ENCODE measurements at regions not wholly inside any gene's neighbourhood (a gene's known extent, or its start where the extent isn't known, plus 50 kb on each side); places are given as distances from the start of the nearest gene placed in this dataset.

DNA sequence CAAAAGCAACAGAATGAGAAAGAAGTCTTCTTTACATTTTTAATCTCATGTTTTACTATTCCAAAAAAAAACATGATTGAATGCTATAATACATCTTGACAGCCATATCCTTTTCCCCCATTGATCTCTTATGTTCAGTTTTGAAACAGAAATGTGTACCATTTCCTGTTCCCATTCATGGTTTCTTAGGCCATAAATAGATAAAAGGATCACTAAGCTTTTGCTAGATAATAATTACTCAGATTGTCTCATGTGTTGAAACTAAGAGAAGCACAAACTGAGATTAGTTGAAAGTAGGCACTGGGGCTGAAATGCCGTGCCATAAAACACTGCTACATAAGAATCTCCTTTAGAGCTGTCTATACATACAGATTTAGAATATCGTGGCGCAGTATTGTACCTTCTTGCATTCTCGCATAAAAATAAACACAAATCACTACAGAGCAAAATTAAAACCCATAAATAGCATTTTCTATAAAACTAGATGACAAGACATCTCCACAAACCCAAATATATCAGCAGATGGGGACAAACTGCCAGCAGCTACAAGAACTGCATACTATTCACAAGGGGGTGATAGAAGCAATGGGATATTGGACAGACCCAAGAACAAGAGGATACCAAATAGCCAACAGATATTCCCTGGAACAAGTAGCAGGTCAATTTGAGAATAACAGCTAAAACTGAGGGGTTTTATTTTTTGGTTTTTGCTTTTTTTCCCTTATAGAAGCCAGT lies 405.3 kb upstream of the PRMT6 start:
- H3K27me3 ChIP-seq (replicated peaks; ENCODE audit: control insufficient read depth, insufficient read depth, low read length) = no peaks in the 10 kb centered on the region
- TF ChIP-seq, protein P1, sequence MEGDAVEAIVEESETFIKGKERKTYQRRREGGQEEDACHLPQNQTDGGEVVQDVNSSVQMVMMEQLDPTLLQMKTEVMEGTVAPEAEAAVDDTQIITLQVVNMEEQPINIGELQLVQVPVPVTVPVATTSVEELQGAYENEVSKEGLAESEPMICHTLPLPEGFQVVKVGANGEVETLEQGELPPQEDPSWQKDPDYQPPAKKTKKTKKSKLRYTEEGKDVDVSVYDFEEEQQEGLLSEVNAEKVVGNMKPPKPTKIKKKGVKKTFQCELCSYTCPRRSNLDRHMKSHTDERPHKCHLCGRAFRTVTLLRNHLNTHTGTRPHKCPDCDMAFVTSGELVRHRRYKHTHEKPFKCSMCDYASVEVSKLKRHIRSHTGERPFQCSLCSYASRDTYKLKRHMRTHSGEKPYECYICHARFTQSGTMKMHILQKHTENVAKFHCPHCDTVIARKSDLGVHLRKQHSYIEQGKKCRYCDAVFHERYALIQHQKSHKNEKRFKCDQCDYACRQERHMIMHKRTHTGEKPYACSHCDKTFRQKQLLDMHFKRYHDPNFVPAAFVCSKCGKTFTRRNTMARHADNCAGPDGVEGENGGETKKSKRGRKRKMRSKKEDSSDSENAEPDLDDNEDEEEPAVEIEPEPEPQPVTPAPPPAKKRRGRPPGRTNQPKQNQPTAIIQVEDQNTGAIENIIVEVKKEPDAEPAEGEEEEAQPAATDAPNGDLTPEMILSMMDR (IDR thresholded peaks at IDR 0.05; ENCODE audit: insufficient read depth, low read length, poor library complexity, severe bottlenecking) = no peak
- no peak overlapping the region for H3K4me3 ChIP-seq (replicated peaks; ENCODE audit: low read depth, low read length)
- peak; percentile 4 for DNase-seq (ENCODE audit: extremely low read depth, insufficient read length)
- no peaks in the 10 kb centered on the region for H3K36me3 ChIP-seq (ENCODE audit: control insufficient read depth, insufficient read depth, low read length)

DNA sequence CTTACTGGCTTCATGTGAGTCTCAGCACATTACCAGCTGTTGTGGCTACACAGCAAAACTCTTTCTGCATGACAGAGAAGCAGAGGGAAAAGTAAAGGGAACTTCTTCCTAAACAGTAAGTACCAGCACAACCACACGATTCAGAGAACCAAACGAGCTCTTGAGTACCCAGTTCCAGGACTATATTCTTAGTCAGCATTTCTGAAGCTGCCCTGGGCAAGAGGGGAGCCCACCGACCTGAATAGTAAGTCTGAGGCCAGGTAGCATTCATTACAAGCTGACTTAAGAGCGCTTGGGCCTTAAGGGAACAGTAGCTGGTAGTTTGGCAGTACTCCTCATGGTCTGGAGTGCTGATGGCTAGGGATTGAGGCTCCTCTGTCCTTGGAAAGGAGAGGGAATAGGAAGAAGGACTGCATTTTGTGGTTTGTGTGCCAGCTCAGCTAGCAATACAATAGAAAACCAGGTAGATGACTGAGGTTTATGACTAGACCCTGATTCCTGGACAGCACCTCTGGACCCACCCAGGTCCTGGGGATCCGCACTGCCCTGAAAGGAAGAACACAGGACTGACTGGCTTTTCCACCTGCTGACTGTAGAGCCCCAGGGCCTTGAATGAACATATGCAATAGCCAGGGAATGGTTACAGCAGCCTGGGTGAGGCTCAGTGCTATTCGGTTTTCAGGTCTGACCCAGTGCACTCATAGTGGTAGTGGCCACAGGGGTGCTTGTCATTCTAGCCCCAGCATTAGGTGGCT lies 396.8 kb upstream of the PRMT6 start:
- no peak for DNase-seq (ENCODE audit: extremely low read depth, insufficient read length)
- TF ChIP-seq, protein P1 (IDR thresholded peaks at IDR 0.05; ENCODE audit: insufficient read depth, low read length, poor library complexity, severe bottlenecking) = no peak
- Histone ChIP-seq H3K4me3 (replicated peaks; ENCODE audit: low read depth, low read length) (no peak overlapping the region), H3K27me3 (replicated peaks; ENCODE audit: control insufficient read depth, insufficient read depth, low read length) (no peaks in the 10 kb centered on the region), H3K36me3 (ENCODE audit: control insufficient read depth, insufficient read depth, low read length) (no peaks in the 10 kb centered on the region)

DNA sequence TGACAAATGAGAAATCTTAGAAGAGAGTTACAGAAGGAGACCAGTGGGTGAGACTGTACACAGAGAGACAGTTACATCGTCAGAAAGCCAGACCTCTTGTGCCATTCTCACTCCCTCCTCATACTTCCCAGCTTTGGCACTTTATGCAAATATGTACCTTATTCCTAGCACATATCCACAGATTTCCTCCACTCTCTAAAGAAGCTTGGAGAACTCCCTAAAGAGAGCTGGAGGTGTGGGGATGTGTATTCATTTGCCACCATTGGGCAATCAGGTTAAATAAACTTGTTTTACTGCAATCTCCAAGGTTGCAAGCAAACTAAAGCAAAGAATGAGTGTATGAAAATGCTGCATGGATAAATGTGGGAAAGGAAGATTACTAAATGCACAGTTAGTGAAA lies 380.9 kb upstream of the PRMT6 start:
- Histone ChIP-seq H3K27me3 (replicated peaks; ENCODE audit: control insufficient read depth, insufficient read depth, low read length) (no peaks in the 10 kb centered on the region), H3K36me3 (ENCODE audit: control insufficient read depth, insufficient read depth, low read length) (no peaks in the 10 kb centered on the region), H3K4me3 (replicated peaks; ENCODE audit: low read depth, low read length) (no peak overlapping the region)
- DNase-seq (ENCODE audit: extremely low read depth, insufficient read length) = no peak
- TF ChIP-seq, protein P1 (IDR thresholded peaks at IDR 0.05; ENCODE audit: insufficient read depth, low read length, poor library complexity, severe bottlenecking) = no peak

DNA sequence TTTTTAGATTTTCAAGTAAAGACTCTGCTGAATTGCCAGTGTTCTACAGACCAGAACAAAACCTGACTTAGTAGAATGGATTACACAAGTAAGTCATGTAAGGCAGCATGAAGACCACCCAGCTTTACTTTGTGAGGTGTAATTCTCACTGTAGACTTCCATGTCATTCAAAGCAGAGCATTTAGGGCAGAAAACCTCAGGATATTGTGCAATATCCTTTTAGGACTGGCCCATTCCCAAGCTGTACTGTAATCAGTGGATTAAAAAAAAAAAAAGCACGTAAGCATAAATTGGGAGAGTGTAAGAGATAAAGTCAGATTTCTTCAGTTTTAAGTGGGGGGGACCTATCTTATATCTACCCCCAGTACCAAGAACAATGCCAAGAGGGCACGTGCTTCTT lies 380.5 kb upstream of the PRMT6 start:
- TF ChIP-seq, protein P1 (IDR thresholded peaks at IDR 0.05; ENCODE audit: insufficient read depth, low read length, poor library complexity, severe bottlenecking) = no peak
- DNase-seq (ENCODE audit: extremely low read depth, insufficient read length) = no peak
- no peaks in the 10 kb centered on the region for H3K27me3 ChIP-seq (replicated peaks; ENCODE audit: control insufficient read depth, insufficient read depth, low read length)
- no peaks in the 10 kb centered on the region for H3K36me3 ChIP-seq (ENCODE audit: control insufficient read depth, insufficient read depth, low read length)
- no peak overlapping the region for H3K4me3 ChIP-seq (replicated peaks; ENCODE audit: low read depth, low read length)

DNA sequence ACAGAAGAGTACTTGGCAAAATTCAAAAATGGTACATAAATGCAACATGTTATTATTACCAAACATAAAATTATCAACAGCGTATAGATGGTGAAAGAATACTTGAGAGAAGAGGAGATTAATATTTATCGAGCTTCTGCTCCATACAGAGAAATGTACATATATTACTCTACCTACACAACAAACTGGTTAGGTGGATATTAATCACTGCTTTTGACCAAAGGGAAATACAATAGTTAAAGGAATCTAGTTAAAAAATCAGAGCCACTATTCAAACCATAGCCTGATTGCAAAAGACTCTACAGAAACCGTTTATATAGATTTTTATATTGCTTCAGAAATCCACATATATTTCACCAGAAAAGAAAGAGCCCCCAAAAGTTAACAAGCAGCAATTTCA lies 379.3 kb upstream of the PRMT6 start:
- Histone ChIP-seq H3K27me3 (replicated peaks; ENCODE audit: control insufficient read depth, insufficient read depth, low read length) (no peaks in the 10 kb centered on the region), H3K4me3 (replicated peaks; ENCODE audit: low read depth, low read length) (no peak overlapping the region), H3K36me3 (ENCODE audit: control insufficient read depth, insufficient read depth, low read length) (no peaks in the 10 kb centered on the region)
- DNase-seq (ENCODE audit: extremely low read depth, insufficient read length) = no peak
- TF ChIP-seq, protein P1 (IDR thresholded peaks at IDR 0.05; ENCODE audit: insufficient read depth, low read length, poor library complexity, severe bottlenecking) = no peak
